ENCODE measurements at regions not wholly inside any gene's neighbourhood (a gene's known extent, or its start where the extent isn't known, plus 50 kb on each side); places are given as distances from the start of the nearest gene placed in this dataset.

DNA sequence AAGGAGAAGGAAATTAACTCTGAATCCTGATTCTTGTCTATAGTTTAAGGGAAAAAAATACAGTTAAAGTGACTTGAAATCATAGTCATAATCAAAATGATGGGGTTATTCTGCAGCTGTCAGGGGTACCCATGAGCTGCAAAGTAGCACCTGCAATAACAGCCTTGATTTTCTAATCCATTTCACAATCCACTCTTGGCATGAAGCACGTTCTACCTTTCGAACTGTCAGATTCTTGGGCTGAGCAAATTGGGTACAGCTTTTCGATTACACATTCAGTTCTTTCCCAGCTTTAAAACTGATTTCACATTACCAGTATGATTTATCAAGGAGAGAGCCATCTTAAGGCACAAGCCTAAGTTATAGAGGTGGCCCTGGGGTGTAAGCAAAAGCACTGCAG, 118.5 kb upstream of the DTNBP1 start:
- Histone ChIP-seq H2AFZ (no peak overlapping the region), H3K4me2 (ENCODE audit: low read length) (no peak overlapping the region), H3K9ac (no peak overlapping the region), H3K79me2 (no peaks in the 10 kb centered on the region), H3K36me3 (ENCODE audit: control insufficient read depth, insufficient read depth, low read length) (no peaks in the 10 kb centered on the region), H3K4me1 (no peaks in the 10 kb centered on the region), H3K27me3 (ENCODE audit: control insufficient read depth, insufficient read depth, low read length) (no peaks in the 10 kb centered on the region), H3K4me3 (ENCODE audit: low read depth, low read length) (no peak overlapping the region), H3K27ac (no peak overlapping the region), H3K9me3 (ENCODE audit: control insufficient read depth, low read length) (no peaks in the 10 kb centered on the region)
- TF ChIP-seq, protein P1, sequence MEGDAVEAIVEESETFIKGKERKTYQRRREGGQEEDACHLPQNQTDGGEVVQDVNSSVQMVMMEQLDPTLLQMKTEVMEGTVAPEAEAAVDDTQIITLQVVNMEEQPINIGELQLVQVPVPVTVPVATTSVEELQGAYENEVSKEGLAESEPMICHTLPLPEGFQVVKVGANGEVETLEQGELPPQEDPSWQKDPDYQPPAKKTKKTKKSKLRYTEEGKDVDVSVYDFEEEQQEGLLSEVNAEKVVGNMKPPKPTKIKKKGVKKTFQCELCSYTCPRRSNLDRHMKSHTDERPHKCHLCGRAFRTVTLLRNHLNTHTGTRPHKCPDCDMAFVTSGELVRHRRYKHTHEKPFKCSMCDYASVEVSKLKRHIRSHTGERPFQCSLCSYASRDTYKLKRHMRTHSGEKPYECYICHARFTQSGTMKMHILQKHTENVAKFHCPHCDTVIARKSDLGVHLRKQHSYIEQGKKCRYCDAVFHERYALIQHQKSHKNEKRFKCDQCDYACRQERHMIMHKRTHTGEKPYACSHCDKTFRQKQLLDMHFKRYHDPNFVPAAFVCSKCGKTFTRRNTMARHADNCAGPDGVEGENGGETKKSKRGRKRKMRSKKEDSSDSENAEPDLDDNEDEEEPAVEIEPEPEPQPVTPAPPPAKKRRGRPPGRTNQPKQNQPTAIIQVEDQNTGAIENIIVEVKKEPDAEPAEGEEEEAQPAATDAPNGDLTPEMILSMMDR (IDR thresholded peaks at IDR 0.05) = no peak

DNA sequence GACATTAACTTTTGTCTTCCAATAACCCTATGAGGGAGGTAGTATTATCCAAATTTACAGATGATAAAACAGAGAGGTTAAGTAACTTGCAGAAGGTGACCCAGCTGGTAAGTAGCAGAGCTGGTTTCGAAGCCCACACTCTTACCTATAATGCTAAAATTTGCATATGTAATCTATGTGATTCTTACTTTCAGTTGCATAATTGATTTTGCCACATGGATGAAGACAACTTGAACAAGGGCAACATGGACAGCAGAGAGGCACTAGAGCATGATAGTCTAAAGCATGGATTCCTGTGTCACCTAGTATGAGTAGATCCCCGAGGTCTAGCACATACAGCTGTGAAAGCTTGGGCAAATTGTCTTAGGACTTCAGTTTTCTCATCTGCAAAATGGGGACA, 117.6 kb upstream of the DTNBP1 start:
- no peak overlapping the region for H3K4me3 ChIP-seq (ENCODE audit: low read depth, low read length)
- TF ChIP-seq, protein P1 (IDR thresholded peaks at IDR 0.05) = no peak
- no peak overlapping the region for H3K9ac ChIP-seq
- no peaks in the 10 kb centered on the region for H3K36me3 ChIP-seq (ENCODE audit: control insufficient read depth, insufficient read depth, low read length)
- H3K4me1 ChIP-seq = no peaks in the 10 kb centered on the region
- H3K4me2 ChIP-seq (ENCODE audit: low read length) = no peak overlapping the region
- H3K27me3 ChIP-seq (ENCODE audit: control insufficient read depth, insufficient read depth, low read length) = no peaks in the 10 kb centered on the region
- H3K79me2 ChIP-seq = no peaks in the 10 kb centered on the region
- H3K27ac ChIP-seq = no peak overlapping the region
- no peaks in the 10 kb centered on the region for H3K9me3 ChIP-seq (ENCODE audit: control insufficient read depth, low read length)
- no peak overlapping the region for H2AFZ ChIP-seq

DNA sequence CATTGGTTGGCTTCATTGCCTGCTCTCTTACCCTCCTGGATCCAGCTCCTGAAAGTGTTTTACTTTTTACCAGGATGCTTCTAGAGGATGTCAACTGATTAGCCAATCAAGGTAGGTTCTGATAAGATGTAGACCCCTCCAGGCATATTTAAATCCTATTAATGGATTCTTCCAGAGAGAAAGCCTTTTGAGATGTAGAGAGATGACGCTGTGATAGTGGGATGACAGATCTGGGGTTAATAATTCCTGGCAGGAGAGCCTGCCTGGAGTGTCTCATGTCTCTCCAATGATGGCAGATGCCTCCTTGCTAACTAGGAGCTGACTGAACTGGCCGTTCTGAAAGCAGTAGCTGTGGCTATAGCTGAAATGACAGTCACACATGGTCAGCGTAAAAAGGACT, 116.9 kb upstream of the DTNBP1 start:
- H3K79me2 ChIP-seq = no peaks in the 10 kb centered on the region
- H2AFZ ChIP-seq = no peak overlapping the region
- H3K36me3 ChIP-seq (ENCODE audit: control insufficient read depth, insufficient read depth, low read length) = no peaks in the 10 kb centered on the region
- H3K4me1 ChIP-seq = no peaks in the 10 kb centered on the region
- H3K27me3 ChIP-seq (ENCODE audit: control insufficient read depth, insufficient read depth, low read length) = no peaks in the 10 kb centered on the region
- H3K4me2 ChIP-seq (ENCODE audit: low read length) = no peak overlapping the region
- no peaks in the 10 kb centered on the region for H3K9me3 ChIP-seq (ENCODE audit: control insufficient read depth, low read length)
- TF ChIP-seq, protein P1 (IDR thresholded peaks at IDR 0.05) = no peak
- no peak overlapping the region for H3K4me3 ChIP-seq (ENCODE audit: low read depth, low read length)
- H3K27ac ChIP-seq = no peak overlapping the region
- H3K9ac ChIP-seq = no peak overlapping the region

DNA sequence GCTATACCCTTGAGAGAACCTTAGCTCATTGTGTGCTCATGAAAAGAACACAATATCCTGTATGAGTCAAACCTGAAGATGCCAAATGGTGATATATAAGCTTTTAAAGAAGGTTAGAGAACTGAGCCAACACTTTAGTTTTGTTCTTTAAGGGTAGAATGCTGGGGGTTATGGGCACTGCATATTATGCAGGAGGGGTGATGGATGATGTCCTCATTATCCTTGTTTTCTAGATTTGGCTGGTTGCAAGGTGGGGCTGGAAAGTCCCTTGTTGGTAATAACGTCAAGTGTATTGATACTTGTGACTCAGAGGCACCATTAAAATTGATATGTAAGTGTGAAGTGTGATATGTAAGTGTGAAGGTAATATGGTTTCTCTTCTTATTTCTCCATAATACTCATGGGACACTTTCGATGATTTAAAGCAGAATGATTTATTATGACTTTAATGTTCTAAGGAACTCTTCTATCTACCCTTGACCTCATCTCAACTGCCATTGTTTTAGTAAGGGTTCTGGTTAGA, 113.7 kb upstream of the DTNBP1 start:
- no peaks in the 10 kb centered on the region for H3K79me2 ChIP-seq
- TF ChIP-seq, protein P1 (IDR thresholded peaks at IDR 0.05) = no peak
- no peaks in the 10 kb centered on the region for H3K9me3 ChIP-seq (ENCODE audit: control insufficient read depth, low read length)
- H3K27ac ChIP-seq = no peak overlapping the region
- H3K9ac ChIP-seq = no peak overlapping the region
- H3K36me3 ChIP-seq (ENCODE audit: control insufficient read depth, insufficient read depth, low read length) = no peaks in the 10 kb centered on the region
- no peak overlapping the region for H3K4me3 ChIP-seq (ENCODE audit: low read depth, low read length)
- no peaks in the 10 kb centered on the region for H3K4me1 ChIP-seq
- no peak overlapping the region for H3K4me2 ChIP-seq (ENCODE audit: low read length)
- no peak overlapping the region for H2AFZ ChIP-seq
- no peaks in the 10 kb centered on the region for H3K27me3 ChIP-seq (ENCODE audit: control insufficient read depth, insufficient read depth, low read length)

DNA sequence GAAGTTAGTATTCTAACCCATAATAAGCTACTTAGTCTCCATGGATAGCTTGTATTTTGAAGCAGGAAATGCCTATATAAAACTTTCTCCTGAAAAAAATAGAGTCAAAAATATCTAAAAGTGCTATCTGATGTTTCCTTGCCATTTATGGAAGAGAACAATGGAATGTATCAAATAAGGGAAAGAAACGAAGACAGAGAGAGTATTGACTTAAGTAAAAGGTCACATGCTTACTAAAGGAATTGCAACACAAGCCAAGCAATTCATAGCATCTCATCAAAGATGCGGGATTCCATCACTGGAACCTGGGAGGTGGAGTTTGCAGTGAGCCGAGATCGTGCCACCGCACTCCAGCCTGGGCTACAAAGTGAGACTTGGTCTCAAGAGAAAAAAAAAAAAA, 112.9 kb upstream of the DTNBP1 start:
- no peak overlapping the region for H3K27ac ChIP-seq
- no peaks in the 10 kb centered on the region for H3K36me3 ChIP-seq (ENCODE audit: control insufficient read depth, insufficient read depth, low read length)
- H3K4me1 ChIP-seq = no peaks in the 10 kb centered on the region
- no peaks in the 10 kb centered on the region for H3K9me3 ChIP-seq (ENCODE audit: control insufficient read depth, low read length)
- TF ChIP-seq, protein P1 (IDR thresholded peaks at IDR 0.05) = no peak
- H3K9ac ChIP-seq = no peak overlapping the region
- no peaks in the 10 kb centered on the region for H3K79me2 ChIP-seq
- no peak overlapping the region for H3K4me3 ChIP-seq (ENCODE audit: low read depth, low read length)
- no peaks in the 10 kb centered on the region for H3K27me3 ChIP-seq (ENCODE audit: control insufficient read depth, insufficient read depth, low read length)
- H2AFZ ChIP-seq = no peak overlapping the region
- H3K4me2 ChIP-seq (ENCODE audit: low read length) = no peak overlapping the region

Measured in parathyroid adenoma (tissue), 2 donors.